Heart right ventricle (tissue), 16 donors: ENCODE measurements at regions not wholly inside any gene's neighbourhood (a gene's known extent, or its start where the extent isn't known, plus 50 kb on each side); places are given as distances from the start of the nearest gene placed in this dataset.

ENCODE experiments used
- ATAC-seq, 8 donors: fragments of 200-7000 bp; cut with Tn5 transposase; one replicate each; pipeline ENCODE4 v1.9.1; 2020; ENCODE audit warnings: mild to moderate bottlenecking in 8 of 8, moderate library complexity in 8 of 8, moderate number of reproducible peaks in 1 of 8
- DNase-seq, 2 donors: peaks; one replicate each; pipeline ENCODE4 v3.0.0-alpha.2; 2020
- H3K27ac ChIP-seq, 10 donors: fragments of 200-600 bp; sonication (generic) in 2 of 10; one replicate each; pipeline versions ENCODE4 v1.5.0 to v1.8.0; 2020 to 2022; ENCODE audit warnings: mild to moderate bottlenecking in 3 of 10
- H3K27me3 ChIP-seq, 7 donors: fragments of 200-600 bp; one replicate each; pipeline ENCODE4 v1.8.0; 2021 to 2022; ENCODE audit warnings: mild to moderate bottlenecking in 2 of 7
- H3K36me3 ChIP-seq, 9 donors: fragments of 200-600 bp; sonication (generic) in 1 of 9; one replicate each; pipeline versions ENCODE4 v1.5.0 to v1.8.0; 2020 to 2022; ENCODE audit warnings: mild to moderate bottlenecking in 2 of 9
- H3K4me1 ChIP-seq, 9 donors: fragments of 200-600 bp; sonication (generic) in 1 of 9; one replicate each; pipeline versions ENCODE4 v1.5.0 to v1.8.0; 2020 to 2022; ENCODE audit warnings: mild to moderate bottlenecking in 4 of 9
- H3K4me3 ChIP-seq, 10 donors: fragments of 200-600 bp; sonication (generic) in 2 of 10; one replicate each; pipeline versions ENCODE4 v1.5.0 to v1.8.0; 2020 to 2022; ENCODE audit warnings: mild to moderate bottlenecking in 7 of 10, moderate library complexity in 2 of 10
- H3K9me3 ChIP-seq, 11 donors: fragments of 200-600 bp in 10 of 11; sonication (generic) in 2 of 11; one replicate each; pipeline versions ENCODE4 v1.5.0 to v1.8.0; 2013 to 2022; ENCODE audit warnings: mild to moderate bottlenecking in 2 of 11, control low read depth in 1 of 11, moderate library complexity in 1 of 11
- CTCF ChIP-seq, 9 donors: fragments of 200-600 bp; sonication (generic) in 2 of 9; IDR thresholded peaks; one replicate each; pipeline versions ENCODE4 v1.5.0 to v1.8.0; 2021 to 2022; ENCODE audit warnings: antibody characterized with exemption in 9 of 9, mild to moderate bottlenecking in 5 of 9, moderate library complexity in 1 of 9
- WGBS, 2 donors: extraction: QIAGEN DNeasy Blood & Tissue Kit; methylation state at CpG; one replicate each; pipeline ENCODE4 v1.1.7; 2013; ENCODE audit warnings: inconsistent platforms in 1 of 2; 5-methylcytosine and 5-hydroxymethylcytosine counted together
- intact Hi-C, 10 donors: fragments of 100-400 bp; cut with DNase I; formaldehyde crosslinking; loops; one replicate each; pipeline versions ENCODE4 v1.11.1 to v1.14.2; 2022
- donor health status: Arrhythmogenic right ventricular cardiomyopathy.
- donor health status: ischemic (EF 13 %, LVEDD 7.1; RV severe dilation, severe dysfunction).
- donor health status: healthy with polysubstance abuse.
- donor health status: DM: no; HTN: yes; CAD: no.
- donor health status: DM: no; HTN: no; CAD: no.
- donor health status: ischemic (EF 25% LVEDD 6.9; RV normal size, moderate dysfunction).
- donor health status: ischemic (EF 25% LVEDD 5.7; RV mildly dilated, moderate dysfunction).
- donor health status: healthy.
- donor health status: DM: yes; HTN: yes; CAD: no.
- donor health status: Ischemic cardiomyopathy.
- donor health status: ischemic (EF 35%, LVEDD 5.7; RV mildly dilated, moderate dysfunction).
- donor health status: nonischemic (EF 11% LVEDD 7.7; RV severe dilation, severe dysfunction).
- donor health status: DM: yes; HTN: yes; CAD: no.
- donor health status: PGD.
- donor health status: ischemic (EF 29% LVEDD 5.4; RV normal size, mild dysfunction).
- donor health status: nonischemic (EF 23%, LVEDD 6.1; RV moderate dilation, normal function).

- no peaks in the 10 kb centered on the region for H3K4me1 ChIP-seq
- WGBS, 2 donors = 83 to 89% methylated on average over 1 of the region's 1 CpG
- TF ChIP-seq CTCF (IDR thresholded peaks at IDR 0.05) = no peak
- no peak overlapping the region for H3K4me3 ChIP-seq
- intact Hi-C loops = no loop called here
- ATAC-seq = no peak
- DNase-seq = no peak
- H3K27ac ChIP-seq = no peak overlapping the region
- peaks cover 0 to 20% (median 3%) of the 10 kb centered on the region in 11 donors for H3K9me3 ChIP-seq
- no peaks in the 10 kb centered on the region for H3K27me3 ChIP-seq
- H3K36me3 ChIP-seq = no peaks in the 10 kb centered on the region
These were observed 638.9 kb downstream of the HS3ST4 start for GRCh38 chr16:26330654-26331053.

- H3K27me3 ChIP-seq = no peaks in the 10 kb centered on the region
- H3K4me1 ChIP-seq = no peaks in the 10 kb centered on the region
- intact Hi-C loops = no loop called here
- no peak overlapping the region for H3K27ac ChIP-seq
- TF ChIP-seq CTCF (IDR thresholded peaks at IDR 0.05) = no peak
- peaks cover 0 to 9% (median 1%) of the 10 kb centered on the region in 11 donors for H3K9me3 ChIP-seq
- H3K36me3 ChIP-seq = no peaks in the 10 kb centered on the region
- H3K4me3 ChIP-seq = no peak overlapping the region
- no peak for ATAC-seq
- DNase-seq = no peak
- 63 to 70% methylated on average over 8 of the region's 8 CpGs for WGBS, 2 donors
These were observed 642.7 kb downstream of the HS3ST4 start for GRCh38 chr16:26334218-26335111.

- 69 to 75% methylated on average over 6 of the region's 6 CpGs for WGBS, 2 donors
- intact Hi-C loops = no loop called here
- DNase-seq (no peak), ATAC-seq (no peak)
- no peaks in the 10 kb centered on the region for H3K36me3 ChIP-seq
- no peak overlapping the region for H3K4me3 ChIP-seq
- H3K4me1 ChIP-seq = no peaks in the 10 kb centered on the region
- no peaks in the 10 kb centered on the region for H3K27me3 ChIP-seq
- H3K27ac ChIP-seq = no peak overlapping the region
- no peak for TF ChIP-seq CTCF (IDR thresholded peaks at IDR 0.05)
- H3K9me3 ChIP-seq = peaks cover 0 to 4% (median 0%) of the 10 kb centered on the region in 11 donors
These were observed 643.6 kb downstream of the HS3ST4 start for GRCh38 chr16:26335236-26335853.

- peaks cover 0 to 7% (median 0%) of the 10 kb centered on the region in 7 donors for H3K27me3 ChIP-seq
- DNase-seq (no peak), ATAC-seq (no peak)
- no peaks in the 10 kb centered on the region for H3K9me3 ChIP-seq
- H3K36me3 ChIP-seq = no peaks in the 10 kb centered on the region
- intact Hi-C loops = loop anchor here in 1 of 10 donors (10.0 kb wide), 1 partner anchor 1052 kb away; no protein-coding TSS in a partner anchor
- H3K4me3 ChIP-seq = no peak overlapping the region
- 91 to 92% methylated on average over 6 of the region's 6 CpGs for WGBS, 2 donors
- no peak for TF ChIP-seq CTCF (IDR thresholded peaks at IDR 0.05)
- H3K27ac ChIP-seq = no peak overlapping the region
- no peaks in the 10 kb centered on the region for H3K4me1 ChIP-seq
These were observed 650.9 kb downstream of the HS3ST4 start for GRCh38 chr16:26342621-26343020.
